AG20443 (cell line): ENCODE measurements at regions not wholly inside any gene's neighbourhood (a gene's known extent, or its start where the extent isn't known, plus 50 kb on each side); places are given as distances from the start of the nearest gene placed in this dataset.

Experiments
- DNase-seq: peaks from one replicate; pipeline ENCODE4 v3.0.0; 2012; ENCODE audit warnings: low spot score, mixed read lengths

DNA sequence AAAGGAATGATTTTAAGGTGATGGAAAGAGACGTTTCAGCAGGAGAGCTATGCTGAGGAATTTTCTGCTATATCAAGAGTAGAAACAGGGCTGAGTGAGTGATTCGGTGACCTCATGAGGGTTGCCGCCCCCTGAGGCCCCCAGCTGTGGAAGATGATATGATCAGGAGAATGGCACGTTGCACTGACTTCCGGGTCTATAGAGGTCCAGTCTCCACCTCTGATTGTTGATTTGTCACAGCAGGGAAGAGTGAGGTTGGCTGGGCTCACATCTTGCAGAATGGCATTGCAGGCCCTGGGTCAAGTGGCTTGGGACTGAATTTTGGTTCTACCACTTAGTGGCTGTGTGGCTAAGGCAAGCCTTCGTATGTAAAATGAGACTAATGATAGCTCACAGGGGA lies 205.1 kb downstream of the SNX19 start:
- no peak for DNase-seq

GRCh38 chr11:130712480-130712879 lies 203.8 kb downstream of the SNX19 start:
- DNase-seq = no peak

DNA sequence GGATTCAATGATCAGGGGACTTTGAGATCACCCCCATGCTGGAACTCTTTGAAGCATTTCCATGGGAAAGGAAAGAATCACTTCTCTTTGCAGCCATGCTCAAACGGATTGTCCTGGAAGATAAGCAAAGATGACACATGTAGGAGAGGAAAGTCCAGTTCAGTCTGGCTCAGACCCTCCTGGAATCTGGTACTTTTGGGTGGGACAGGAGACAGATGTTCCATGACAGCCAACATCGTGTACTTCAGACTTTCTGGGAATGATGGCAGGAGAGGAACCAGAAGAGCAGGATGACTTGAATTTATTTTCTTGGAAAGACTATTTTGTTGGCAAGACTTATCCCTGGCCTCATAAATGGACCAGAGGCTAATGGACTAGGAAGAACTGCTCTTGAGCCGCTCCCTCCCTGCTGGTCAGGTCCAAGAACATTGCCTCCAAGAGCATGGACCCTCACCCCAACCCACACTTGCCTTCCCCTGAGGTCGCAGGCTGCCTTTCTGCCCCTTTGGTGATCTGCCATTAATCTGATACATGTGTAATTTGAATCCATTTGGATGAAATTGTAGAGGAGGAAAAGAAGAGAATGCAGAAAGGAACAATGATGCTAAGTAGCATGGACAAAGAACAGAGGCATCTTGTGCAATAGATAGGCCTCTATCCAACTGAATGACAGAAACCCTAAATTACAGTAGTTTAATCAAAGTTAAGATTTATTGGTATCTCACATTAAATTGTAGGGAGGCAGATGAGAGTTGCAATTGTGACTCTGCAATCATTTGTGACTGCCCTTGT lies 201.0 kb downstream of the SNX19 start:
- DNase-seq = no peak

DNA sequence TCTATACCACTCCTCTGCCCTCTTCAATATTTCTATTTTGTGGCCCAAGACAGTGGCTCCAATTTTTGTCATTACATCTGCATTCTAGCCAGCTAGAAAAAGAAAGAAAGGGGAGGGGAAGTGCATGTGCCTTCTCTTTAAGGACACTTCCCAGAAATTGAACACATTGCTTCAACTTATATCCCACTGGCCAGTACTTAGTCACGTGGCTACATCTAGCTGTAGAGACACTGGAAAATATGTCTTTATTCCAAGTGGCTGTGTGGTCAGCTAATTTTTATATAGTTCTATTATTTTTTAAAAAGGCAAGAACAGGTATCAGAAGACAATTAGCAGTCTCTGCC lies 200.4 kb downstream of the SNX19 start:
- no peak for DNase-seq

DNA sequence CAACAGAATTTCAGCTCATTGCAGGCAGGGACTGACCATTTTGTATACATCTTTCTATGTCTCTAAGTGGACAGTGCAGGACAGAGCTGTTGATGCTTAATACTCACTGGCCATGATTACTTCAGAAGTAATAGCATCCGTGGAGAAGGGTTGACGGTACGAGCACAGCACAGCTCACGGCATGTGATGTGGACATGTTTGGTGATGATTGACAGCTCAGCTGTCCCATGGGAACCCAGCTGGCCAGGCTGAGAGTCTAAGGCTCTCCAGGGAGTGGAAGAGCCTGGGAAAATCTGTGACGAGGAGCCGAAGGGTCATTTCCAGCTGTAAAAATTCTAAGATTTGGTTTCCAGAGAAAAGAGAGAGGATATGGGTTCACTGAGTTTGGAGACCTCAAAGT lies 198.2 kb downstream of the SNX19 start:
- no peak for DNase-seq

DNA sequence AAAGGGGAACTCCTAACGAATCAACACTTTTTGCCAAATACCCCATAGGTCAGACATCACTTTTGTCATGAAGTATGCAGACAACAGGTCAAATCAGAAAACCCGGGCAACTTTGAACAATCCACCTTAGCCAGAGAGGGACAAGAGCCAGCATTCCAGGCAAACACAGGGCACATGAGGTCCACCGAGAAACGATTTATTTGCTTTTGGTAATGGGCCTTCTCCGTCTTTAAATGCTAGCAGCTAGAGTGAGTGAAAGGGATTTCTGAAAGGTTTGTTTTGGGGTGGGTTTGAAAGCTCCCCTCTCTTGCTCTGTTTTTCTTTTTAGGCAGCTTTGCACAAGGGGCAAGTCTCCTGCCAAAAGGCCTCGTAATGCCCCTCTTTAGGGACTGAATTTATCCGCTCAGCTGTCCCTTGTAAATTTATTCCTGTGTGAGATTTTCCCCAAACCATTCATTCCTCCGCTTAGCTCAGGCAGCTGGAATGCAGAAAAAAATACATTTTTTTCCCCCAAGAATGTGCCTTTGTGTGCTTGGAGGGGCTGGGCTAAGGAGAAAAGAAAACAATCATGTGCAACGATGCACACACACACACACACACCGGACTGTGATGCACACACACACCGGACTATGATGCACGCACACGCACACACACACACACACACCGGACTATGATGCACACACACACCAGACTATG lies 196.9 kb downstream of the SNX19 start:
- DNase-seq = peak; percentile 72

GRCh38 chr11:130720232-130721022 lies 195.9 kb downstream of the SNX19 start:
- DNase-seq = no peak

DNA sequence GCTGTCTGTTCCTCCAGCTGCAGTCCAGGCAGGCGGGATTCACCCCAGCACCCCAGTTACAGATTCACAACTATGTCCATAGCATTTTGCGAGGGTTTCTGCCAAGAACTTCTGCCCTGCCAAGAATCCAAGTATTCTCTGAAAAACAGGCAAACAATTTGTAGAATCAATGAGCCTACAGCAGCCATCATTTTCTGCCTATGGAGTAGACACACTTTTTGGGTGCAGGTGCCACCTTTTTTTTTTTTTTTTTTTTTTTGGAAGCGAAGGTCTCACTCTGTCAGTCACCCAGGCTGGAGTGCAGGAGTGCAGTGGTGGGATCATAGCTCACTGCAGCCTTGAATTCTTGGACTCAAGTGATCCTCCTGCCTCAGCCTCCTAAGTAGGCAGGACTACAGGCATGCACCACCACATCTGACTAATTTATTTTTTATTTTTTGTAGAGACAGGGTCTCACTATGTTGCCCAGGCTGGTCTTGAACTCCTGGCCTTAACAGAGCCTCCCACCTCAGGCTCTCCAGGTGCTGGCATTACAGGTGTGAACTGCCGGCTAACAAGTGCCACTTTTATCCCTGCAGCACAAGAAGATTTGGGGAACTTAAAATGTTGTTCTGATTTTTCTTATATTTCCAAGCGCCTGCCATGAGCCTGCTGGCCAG lies 195.1 kb downstream of the SNX19 start:
- DNase-seq = no peak

DNA sequence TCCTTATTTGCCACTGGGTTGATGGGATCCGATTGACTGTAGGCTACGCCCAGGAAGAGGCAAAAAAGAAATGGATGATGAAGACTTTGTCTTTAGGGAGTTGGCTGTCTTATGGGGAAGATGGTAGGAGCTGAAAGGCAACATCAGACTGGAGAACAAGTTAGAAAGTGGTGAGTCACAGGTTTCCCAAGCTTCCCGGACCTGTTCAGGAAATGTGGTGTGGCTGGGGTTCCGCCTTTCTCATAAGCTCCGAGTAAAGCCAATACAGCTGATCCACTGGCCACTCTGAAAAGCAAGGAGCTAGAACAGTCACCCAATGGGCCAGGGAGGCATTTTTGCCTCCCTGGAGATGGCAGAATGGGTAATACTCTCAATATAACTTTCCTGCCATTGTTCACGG lies 194.5 kb downstream of the SNX19 start:
- DNase-seq = no peak

DNA sequence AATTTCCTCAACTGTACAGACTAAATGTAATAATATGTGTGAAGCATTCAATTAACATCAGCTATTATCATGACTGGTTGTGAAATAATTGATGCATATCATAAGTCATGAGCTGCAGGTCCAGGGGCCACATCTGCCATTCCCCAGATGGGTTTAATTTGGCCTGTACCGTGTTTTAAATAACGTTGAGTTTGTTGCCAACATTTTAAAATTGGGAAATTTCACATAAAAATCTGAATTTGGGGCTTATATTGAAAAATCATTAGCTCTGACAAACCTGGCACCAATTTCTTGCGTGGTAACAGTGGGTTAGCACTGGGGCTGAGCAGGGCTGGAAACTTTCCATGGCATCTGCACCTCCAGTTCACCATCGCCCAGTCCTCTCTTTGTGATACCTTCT lies 193.9 kb downstream of the SNX19 start:
- DNase-seq = no peak

- no peak for DNase-seq
These were observed 190.7 kb downstream of the SNX19 start for GRCh38 chr11:130725421-130726233.

GRCh38 chr11:130726234-130727037 lies 189.8 kb downstream of the SNX19 start:
- peak; percentile 45 for DNase-seq

GRCh38 chr11:130727157-130728119 lies 188.8 kb downstream of the SNX19 start:
- DNase-seq = no peak

DNA sequence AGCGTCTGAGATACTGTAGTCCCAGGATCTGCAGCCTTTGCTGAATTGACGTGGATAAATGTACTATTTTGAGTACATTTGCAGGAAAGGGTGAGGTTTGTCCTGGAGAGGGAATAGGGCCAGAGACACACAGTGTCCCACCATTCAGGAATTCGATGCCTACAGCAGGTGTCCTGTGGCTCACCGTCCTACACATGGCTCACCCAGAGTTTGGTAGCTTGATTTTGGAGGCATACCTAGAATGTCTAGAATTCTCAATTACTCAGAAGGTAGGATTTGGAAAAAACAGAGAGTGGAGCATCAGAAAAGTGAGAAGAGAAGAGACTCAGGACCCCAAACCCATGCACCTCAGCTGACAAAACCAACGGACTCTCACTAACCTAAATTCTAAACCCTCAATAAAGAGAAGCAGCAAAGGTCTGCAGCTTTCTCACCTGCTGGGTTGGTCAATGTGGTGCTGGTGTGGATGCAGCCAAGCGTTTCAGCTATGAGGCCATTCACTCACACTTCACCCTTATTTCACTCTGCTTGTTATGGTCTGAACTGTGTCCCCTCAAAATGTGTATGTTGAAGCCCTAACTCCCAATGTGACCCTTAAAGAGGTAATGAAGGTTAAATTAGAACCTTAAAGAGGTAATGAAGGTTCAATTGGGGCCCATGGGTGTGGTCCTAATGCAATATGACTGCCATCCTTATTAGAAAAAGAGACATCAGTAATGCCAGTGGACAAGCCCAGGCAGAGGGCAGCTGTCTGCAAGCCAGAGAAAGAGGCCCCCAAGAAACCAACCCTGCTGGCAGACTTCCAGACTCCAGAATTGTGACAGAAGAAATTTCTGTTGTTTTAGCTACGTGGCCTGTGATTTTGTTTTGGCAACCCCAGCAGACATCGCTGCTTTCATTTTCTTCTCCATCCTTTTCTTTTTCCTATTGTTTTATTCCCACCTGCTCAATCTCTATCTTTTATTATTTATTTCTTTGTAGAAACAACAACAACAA lies 187.8 kb downstream of the SNX19 start:
- DNase-seq = no peak

GRCh38 chr11:130729193-130729592 lies 187.1 kb downstream of the SNX19 start:
- no peak for DNase-seq

- DNase-seq = no peak
These were observed 186.5 kb downstream of the SNX19 start for GRCh38 chr11:130729678-130730300.

- DNase-seq = no peak
These were observed 184.9 kb downstream of the SNX19 start for GRCh38 chr11:130731401-130731800.

- DNase-seq = no peak
These were observed 183.8 kb downstream of the SNX19 start for GRCh38 chr11:130732476-130732875.
